ENCODE measurements at regions not wholly inside any gene's neighbourhood (a gene's known extent, or its start where the extent isn't known, plus 50 kb on each side); places are given as distances from the start of the nearest gene placed in this dataset.
"Not testable (repeated sequence)": the region's sequence is repeated elsewhere in the genome, so short reads cannot be mapped to it uniquely, and the experiment has no call there.

GRCh38 chr5:74390822-74391221 is 249.7 kb downstream of the ENC1 start:
- no peak overlapping the region for H3K4me3 ChIP-seq (ENCODE audit: low read depth, low read length)
- peaks cover 20% of the 10 kb centered on the region for H3K4me1 ChIP-seq (ENCODE audit: control insufficient read depth, insufficient read depth, low read length)
- no peak overlapping the region for H3K9ac ChIP-seq (ENCODE audit: low read depth, low read length)
- no peak overlapping the region for H3K27ac ChIP-seq (ENCODE audit: low read depth, low read length)
- H3K36me3 ChIP-seq (ENCODE audit: control insufficient read depth, insufficient read depth, low read length), result no peaks in the 10 kb centered on the region
- H3K9me3 ChIP-seq (ENCODE audit: control insufficient read depth, insufficient read depth, low read length), result no peaks in the 10 kb centered on the region
- peaks cover 16% of the 10 kb centered on the region for H3K27me3 ChIP-seq (ENCODE audit: control insufficient read depth, insufficient read depth, low read length)

- H3K27me3 ChIP-seq (ENCODE audit: control insufficient read depth, insufficient read depth, low read length), result peaks cover 13% of the 10 kb centered on the region
Measured at GRCh38 chr5:74390306-74390637, 250.3 kb downstream of the ENC1 start.

GRCh38 chr5:74389531-74390305 is 250.8 kb downstream of the ENC1 start:
- Histone ChIP-seq H3K4me3 (ENCODE audit: low read depth, low read length) (no peak overlapping the region), H3K36me3 (ENCODE audit: control insufficient read depth, insufficient read depth, low read length) (no peaks in the 10 kb centered on the region), H3K27me3 (ENCODE audit: control insufficient read depth, insufficient read depth, low read length) (peaks cover 13% of the 10 kb centered on the region), H3K4me1 (ENCODE audit: control insufficient read depth, insufficient read depth, low read length) (peaks cover 11% of the 10 kb centered on the region), H3K27ac (ENCODE audit: low read depth, low read length) (no peak overlapping the region), H3K9ac (ENCODE audit: low read depth, low read length) (no peak overlapping the region), H3K9me3 (ENCODE audit: control insufficient read depth, insufficient read depth, low read length) (no peaks in the 10 kb centered on the region)

More at GRCh38 chr5:74390306-74390637, 250.3 kb downstream of the ENC1 start:
- Histone ChIP-seq H3K4me3 (ENCODE audit: low read depth, low read length) (no peak overlapping the region), H3K36me3 (ENCODE audit: control insufficient read depth, insufficient read depth, low read length) (no peaks in the 10 kb centered on the region), H3K9me3 (ENCODE audit: control insufficient read depth, insufficient read depth, low read length) (no peaks in the 10 kb centered on the region), H3K9ac (ENCODE audit: low read depth, low read length) (no peak overlapping the region), H3K27ac (ENCODE audit: low read depth, low read length) (no peak overlapping the region), H3K4me1 (ENCODE audit: control insufficient read depth, insufficient read depth, low read length) (peaks cover 15% of the 10 kb centered on the region)

GRCh38 chr5:74388411-74388810 is 252.1 kb downstream of the ENC1 start:
- not testable (repeated sequence) for H3K36me3 ChIP-seq (ENCODE audit: control insufficient read depth, insufficient read depth, low read length); H3K9me3 ChIP-seq (ENCODE audit: control insufficient read depth, insufficient read depth, low read length); H3K4me3 ChIP-seq (ENCODE audit: low read depth, low read length); H3K9ac ChIP-seq (ENCODE audit: low read depth, low read length); H3K27ac ChIP-seq (ENCODE audit: low read depth, low read length); H3K27me3 ChIP-seq (ENCODE audit: control insufficient read depth, insufficient read depth, low read length); H3K4me1 ChIP-seq (ENCODE audit: control insufficient read depth, insufficient read depth, low read length)

- H3K9ac ChIP-seq (ENCODE audit: low read depth, low read length), result no peak overlapping the region
- H3K9me3 ChIP-seq (ENCODE audit: control insufficient read depth, insufficient read depth, low read length), result no peaks in the 10 kb centered on the region
- no peaks in the 10 kb centered on the region for H3K27me3 ChIP-seq (ENCODE audit: control insufficient read depth, insufficient read depth, low read length)
- H3K27ac ChIP-seq (ENCODE audit: low read depth, low read length), result no peak overlapping the region
- H3K4me3 ChIP-seq (ENCODE audit: low read depth, low read length), result no peak overlapping the region
- H3K4me1 ChIP-seq (ENCODE audit: control insufficient read depth, insufficient read depth, low read length), result peaks cover 3% of the 10 kb centered on the region; the same call in 1 of the 2 replicates
- H3K36me3 ChIP-seq (ENCODE audit: control insufficient read depth, insufficient read depth, low read length), result no peaks in the 10 kb centered on the region
Measured at GRCh38 chr5:74386571-74387334, 253.8 kb downstream of the ENC1 start.

GRCh38 chr5:74384851-74385250 is 255.7 kb downstream of the ENC1 start:
- no peak overlapping the region for H3K27ac ChIP-seq (ENCODE audit: low read depth, low read length)
- H3K4me3 ChIP-seq (ENCODE audit: low read depth, low read length), result no peak overlapping the region
- no peaks in the 10 kb centered on the region for H3K4me1 ChIP-seq (ENCODE audit: control insufficient read depth, insufficient read depth, low read length)
- H3K27me3 ChIP-seq (ENCODE audit: control insufficient read depth, insufficient read depth, low read length), result no peaks in the 10 kb centered on the region
- H3K9ac ChIP-seq (ENCODE audit: low read depth, low read length), result no peak overlapping the region
- no peaks in the 10 kb centered on the region for H3K36me3 ChIP-seq (ENCODE audit: control insufficient read depth, insufficient read depth, low read length)
- no peaks in the 10 kb centered on the region for H3K9me3 ChIP-seq (ENCODE audit: control insufficient read depth, insufficient read depth, low read length)

GRCh38 chr5:74382987-74383593 is 257.4 kb downstream of the ENC1 start:
- H3K9me3 ChIP-seq (ENCODE audit: control insufficient read depth, insufficient read depth, low read length), result no peaks in the 10 kb centered on the region
- no peaks in the 10 kb centered on the region for H3K27me3 ChIP-seq (ENCODE audit: control insufficient read depth, insufficient read depth, low read length)
- H3K9ac ChIP-seq (ENCODE audit: low read depth, low read length), result no peak overlapping the region
- H3K4me1 ChIP-seq (ENCODE audit: control insufficient read depth, insufficient read depth, low read length), result no peaks in the 10 kb centered on the region
- no peaks in the 10 kb centered on the region for H3K36me3 ChIP-seq (ENCODE audit: control insufficient read depth, insufficient read depth, low read length)
- no peak overlapping the region for H3K4me3 ChIP-seq (ENCODE audit: low read depth, low read length)
- H3K27ac ChIP-seq (ENCODE audit: low read depth, low read length), result no peak overlapping the region

- no peak overlapping the region for H3K27ac ChIP-seq (ENCODE audit: low read depth, low read length)
- H3K4me3 ChIP-seq (ENCODE audit: low read depth, low read length), result no peak overlapping the region
- no peaks in the 10 kb centered on the region for H3K9me3 ChIP-seq (ENCODE audit: control insufficient read depth, insufficient read depth, low read length)
- H3K4me1 ChIP-seq (ENCODE audit: control insufficient read depth, insufficient read depth, low read length), result no peaks in the 10 kb centered on the region
- no peak overlapping the region for H3K9ac ChIP-seq (ENCODE audit: low read depth, low read length)
- H3K27me3 ChIP-seq (ENCODE audit: control insufficient read depth, insufficient read depth, low read length), result no peaks in the 10 kb centered on the region
- no peaks in the 10 kb centered on the region for H3K36me3 ChIP-seq (ENCODE audit: control insufficient read depth, insufficient read depth, low read length)
Measured at GRCh38 chr5:74382123-74382855, 258.2 kb downstream of the ENC1 start.

- no peak overlapping the region for H3K27ac ChIP-seq (ENCODE audit: low read depth, low read length)
- no peaks in the 10 kb centered on the region for H3K4me1 ChIP-seq (ENCODE audit: control insufficient read depth, insufficient read depth, low read length)
- no peaks in the 10 kb centered on the region for H3K9me3 ChIP-seq (ENCODE audit: control insufficient read depth, insufficient read depth, low read length)
- H3K36me3 ChIP-seq (ENCODE audit: control insufficient read depth, insufficient read depth, low read length), result no peaks in the 10 kb centered on the region
- H3K4me3 ChIP-seq (ENCODE audit: low read depth, low read length), result no peak overlapping the region
- H3K27me3 ChIP-seq (ENCODE audit: control insufficient read depth, insufficient read depth, low read length), result no peaks in the 10 kb centered on the region
- no peak overlapping the region for H3K9ac ChIP-seq (ENCODE audit: low read depth, low read length)
Measured at GRCh38 chr5:74380193-74380592, 260.3 kb downstream of the ENC1 start.

GRCh38 chr5:74378464-74378863 is 262.1 kb downstream of the ENC1 start:
- Histone ChIP-seq H3K36me3 (ENCODE audit: control insufficient read depth, insufficient read depth, low read length) (no peaks in the 10 kb centered on the region), H3K4me1 (ENCODE audit: control insufficient read depth, insufficient read depth, low read length) (no peaks in the 10 kb centered on the region), H3K4me3 (ENCODE audit: low read depth, low read length) (no peak overlapping the region), H3K9me3 (ENCODE audit: control insufficient read depth, insufficient read depth, low read length) (no peaks in the 10 kb centered on the region), H3K9ac (ENCODE audit: low read depth, low read length) (no peak overlapping the region), H3K27me3 (ENCODE audit: control insufficient read depth, insufficient read depth, low read length) (no peaks in the 10 kb centered on the region), H3K27ac (ENCODE audit: low read depth, low read length) (no peak overlapping the region)
